ENCODE measurements at regions not wholly inside any gene's neighbourhood (a gene's known extent, or its start where the extent isn't known, plus 50 kb on each side); places are given as distances from the start of the nearest gene placed in this dataset.

DNA sequence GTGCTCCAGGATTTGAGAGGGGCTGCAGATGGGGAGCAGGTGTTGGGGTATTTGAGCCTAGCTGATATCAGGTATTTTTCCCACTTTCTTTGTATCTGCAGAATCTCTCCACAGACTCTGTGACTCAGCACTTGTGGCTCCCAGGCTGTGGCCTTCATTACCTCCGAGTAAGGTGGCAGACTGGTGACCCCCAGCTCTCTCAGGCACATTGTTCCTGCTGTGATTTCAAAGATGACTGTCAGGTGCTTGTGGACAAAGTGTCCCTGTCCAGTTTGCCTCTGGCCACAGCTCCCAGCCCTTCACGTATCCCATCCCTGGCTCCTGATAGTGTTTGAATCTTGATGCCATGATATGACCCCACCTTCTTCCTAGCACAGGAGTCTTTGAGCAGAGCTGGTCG, 396.8 kb upstream of the PODXL start:
- Histone ChIP-seq H3K36me3 (ENCODE audit: insufficient read depth, low read length) (no peaks in the 10 kb centered on the region), H4K20me1 (ENCODE audit: insufficient read depth, low read length, poor library complexity, severe bottlenecking) (no peaks in the 10 kb centered on the region), H3K4me3 (ENCODE audit: low read length, poor library complexity, severe bottlenecking) (no peak overlapping the region), H3K4me2 (ENCODE audit: low read depth, low read length, poor library complexity, severe bottlenecking) (no peak overlapping the region), H3K9ac (ENCODE audit: low read depth, low read length, poor library complexity, severe bottlenecking) (no peak overlapping the region), H3K27me3 (ENCODE audit: insufficient read depth, low read length, poor library complexity, severe bottlenecking) (no peaks in the 10 kb centered on the region), H3K4me1 (ENCODE audit: insufficient read depth, low read length, poor library complexity, severe bottlenecking) (no peaks in the 10 kb centered on the region), H2AFZ (ENCODE audit: low read length) (no peak overlapping the region), H3K9me3 (ENCODE audit: insufficient read depth, low read depth, low read length) (no peaks in the 10 kb centered on the region), H3K9me2 (replicated peaks; ENCODE audit: low read depth, low read length) (no peaks in the 10 kb centered on the region), H3K79me2 (ENCODE audit: insufficient read depth, low read length) (no peaks in the 10 kb centered on the region), H3F3A (ENCODE audit: low read depth) (no peaks in the 10 kb centered on the region)
- TF ChIP-seq EZH2phosphoT487 (IDR thresholded peaks at IDR 0.05; ENCODE audit: borderline replicate concordance) = no peak
- TF ChIP-seq, protein P1, sequence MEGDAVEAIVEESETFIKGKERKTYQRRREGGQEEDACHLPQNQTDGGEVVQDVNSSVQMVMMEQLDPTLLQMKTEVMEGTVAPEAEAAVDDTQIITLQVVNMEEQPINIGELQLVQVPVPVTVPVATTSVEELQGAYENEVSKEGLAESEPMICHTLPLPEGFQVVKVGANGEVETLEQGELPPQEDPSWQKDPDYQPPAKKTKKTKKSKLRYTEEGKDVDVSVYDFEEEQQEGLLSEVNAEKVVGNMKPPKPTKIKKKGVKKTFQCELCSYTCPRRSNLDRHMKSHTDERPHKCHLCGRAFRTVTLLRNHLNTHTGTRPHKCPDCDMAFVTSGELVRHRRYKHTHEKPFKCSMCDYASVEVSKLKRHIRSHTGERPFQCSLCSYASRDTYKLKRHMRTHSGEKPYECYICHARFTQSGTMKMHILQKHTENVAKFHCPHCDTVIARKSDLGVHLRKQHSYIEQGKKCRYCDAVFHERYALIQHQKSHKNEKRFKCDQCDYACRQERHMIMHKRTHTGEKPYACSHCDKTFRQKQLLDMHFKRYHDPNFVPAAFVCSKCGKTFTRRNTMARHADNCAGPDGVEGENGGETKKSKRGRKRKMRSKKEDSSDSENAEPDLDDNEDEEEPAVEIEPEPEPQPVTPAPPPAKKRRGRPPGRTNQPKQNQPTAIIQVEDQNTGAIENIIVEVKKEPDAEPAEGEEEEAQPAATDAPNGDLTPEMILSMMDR (conservative IDR thresholded peaks at IDR 0.05; ENCODE audit: low read length) = no peak

DNA sequence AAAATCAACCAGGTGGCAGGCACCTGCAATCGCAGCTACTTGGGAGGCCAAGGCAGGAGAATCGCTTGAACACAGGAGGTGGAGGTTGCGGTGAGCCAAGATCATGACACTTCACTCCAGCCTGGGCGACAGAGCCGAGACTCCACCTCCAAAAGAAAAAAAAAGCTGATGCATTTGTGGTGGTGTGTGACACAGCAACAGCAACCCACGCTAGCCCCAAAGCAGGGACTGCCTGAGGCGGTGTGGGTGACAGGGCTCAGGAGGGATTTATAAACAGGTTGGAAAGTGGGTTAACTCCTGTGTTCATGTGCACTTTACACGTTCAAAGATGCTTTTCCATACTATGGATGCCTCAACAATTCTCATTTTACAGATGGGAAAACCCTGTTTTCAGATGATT, 395.9 kb upstream of the PODXL start:
- no peak overlapping the region for H2AFZ ChIP-seq (ENCODE audit: low read length)
- H3K9ac ChIP-seq (ENCODE audit: low read depth, low read length, poor library complexity, severe bottlenecking) = no peak overlapping the region
- no peaks in the 10 kb centered on the region for H3K4me1 ChIP-seq (ENCODE audit: insufficient read depth, low read length, poor library complexity, severe bottlenecking)
- no peaks in the 10 kb centered on the region for H3K36me3 ChIP-seq (ENCODE audit: insufficient read depth, low read length)
- H3K4me3 ChIP-seq (ENCODE audit: low read length, poor library complexity, severe bottlenecking) = no peak overlapping the region
- H3K9me3 ChIP-seq (ENCODE audit: insufficient read depth, low read depth, low read length) = no peaks in the 10 kb centered on the region
- TF ChIP-seq, protein P1 (conservative IDR thresholded peaks at IDR 0.05; ENCODE audit: low read length) = no peak
- no peak for TF ChIP-seq EZH2phosphoT487 (IDR thresholded peaks at IDR 0.05; ENCODE audit: borderline replicate concordance)
- H3K79me2 ChIP-seq (ENCODE audit: insufficient read depth, low read length) = no peaks in the 10 kb centered on the region
- no peaks in the 10 kb centered on the region for H3F3A ChIP-seq (ENCODE audit: low read depth)
- H3K4me2 ChIP-seq (ENCODE audit: low read depth, low read length, poor library complexity, severe bottlenecking) = no peak overlapping the region
- no peaks in the 10 kb centered on the region for H4K20me1 ChIP-seq (ENCODE audit: insufficient read depth, low read length, poor library complexity, severe bottlenecking)
- no peaks in the 10 kb centered on the region for H3K27me3 ChIP-seq (ENCODE audit: insufficient read depth, low read length, poor library complexity, severe bottlenecking)
- no peaks in the 10 kb centered on the region for H3K9me2 ChIP-seq (replicated peaks; ENCODE audit: low read depth, low read length)

DNA sequence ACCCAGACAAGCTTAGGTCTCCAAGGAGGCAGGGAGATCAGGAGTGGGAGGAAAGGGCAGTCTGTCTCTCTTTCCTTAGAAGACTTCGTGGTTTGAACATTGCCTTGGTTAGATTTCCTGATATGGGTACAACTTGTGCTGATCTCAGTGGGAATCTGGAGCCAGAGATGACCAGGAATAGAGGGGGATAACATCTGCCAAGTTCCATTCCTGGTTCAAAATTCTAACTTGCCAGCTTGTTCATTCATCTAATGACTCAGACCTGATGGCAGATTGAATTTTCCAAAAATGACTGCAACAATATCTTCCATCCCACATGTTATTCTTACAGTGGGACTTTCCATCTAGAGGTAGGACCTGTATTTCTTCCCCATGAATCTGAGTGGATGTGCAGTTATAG, 394.3 kb upstream of the PODXL start:
- Histone ChIP-seq H3K9me2 (replicated peaks; ENCODE audit: low read depth, low read length) (no peaks in the 10 kb centered on the region), H3K27me3 (ENCODE audit: insufficient read depth, low read length, poor library complexity, severe bottlenecking) (no peaks in the 10 kb centered on the region)

More for the DNA sequence above, 394.3 kb upstream of the PODXL start:
- Histone ChIP-seq H3K4me3 (ENCODE audit: low read length, poor library complexity, severe bottlenecking) (no peak overlapping the region), H3K79me2 (ENCODE audit: insufficient read depth, low read length) (no peaks in the 10 kb centered on the region), H3K4me1 (ENCODE audit: insufficient read depth, low read length, poor library complexity, severe bottlenecking) (no peaks in the 10 kb centered on the region), H3K36me3 (ENCODE audit: insufficient read depth, low read length) (no peaks in the 10 kb centered on the region), H3F3A (ENCODE audit: low read depth) (no peaks in the 10 kb centered on the region), H3K9me3 (ENCODE audit: insufficient read depth, low read depth, low read length) (no peaks in the 10 kb centered on the region), H2AFZ (ENCODE audit: low read length) (no peak overlapping the region), H4K20me1 (ENCODE audit: insufficient read depth, low read length, poor library complexity, severe bottlenecking) (no peaks in the 10 kb centered on the region), H3K9ac (ENCODE audit: low read depth, low read length, poor library complexity, severe bottlenecking) (no peak overlapping the region), H3K4me2 (ENCODE audit: low read depth, low read length, poor library complexity, severe bottlenecking) (no peak overlapping the region)
- TF ChIP-seq, protein P1 (conservative IDR thresholded peaks at IDR 0.05; ENCODE audit: low read length) = no peak
- TF ChIP-seq EZH2phosphoT487 (IDR thresholded peaks at IDR 0.05; ENCODE audit: borderline replicate concordance) = no peak
